Mononuclear cell (primary cell): ENCODE measurements at regions not wholly inside any gene's neighbourhood (a gene's known extent, or its start where the extent isn't known, plus 50 kb on each side); places are given as distances from the start of the nearest gene placed in this dataset.
"Not testable (repeated sequence)": the region's sequence is repeated elsewhere in the genome, so short reads cannot be mapped to it uniquely, and the experiment has no call there.

Source experiments
- H3K27me3 ChIP-seq: 2 replicates; pipeline ENCODE4 v1.6.0; 2011; ENCODE audit warnings: low read length, control low read depth; ENCODE audit not compliant: insufficient read depth
- H3K4me1 ChIP-seq: 2 replicates; pipeline ENCODE4 v1.5.1; 2011; ENCODE audit warnings: mild to moderate bottlenecking, low read length, control low read depth; ENCODE audit not compliant: insufficient read depth
- H3K4me3 ChIP-seq: 2 replicates; pipeline ENCODE4 v1.5.1; 2011; ENCODE audit warnings: mild to moderate bottlenecking, low read length, moderate library complexity
- H3K9me3 ChIP-seq: 2 replicates; pipeline ENCODE4 v1.5.1; 2011; ENCODE audit warnings: low read depth, mild to moderate bottlenecking, control low read depth, low read length

DNA sequence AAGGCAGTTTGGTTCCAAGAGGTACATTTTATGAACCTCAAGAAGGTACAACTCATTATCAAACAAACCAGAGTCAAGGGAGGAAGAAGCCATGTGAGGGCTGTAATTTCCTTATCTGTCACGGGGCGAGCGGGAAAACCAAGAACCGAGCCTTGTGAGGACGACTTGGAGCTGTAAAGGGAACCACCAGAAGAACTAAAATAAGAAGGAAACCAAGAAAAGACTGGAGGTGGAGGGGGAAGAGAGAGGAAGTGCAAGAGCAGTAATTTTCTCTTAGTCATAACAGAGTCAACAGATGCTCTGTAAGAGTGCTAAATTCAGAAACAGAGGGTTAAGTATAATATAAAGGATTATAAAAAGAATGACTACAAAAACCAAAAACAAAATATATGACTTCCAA is 127.1 kb downstream of the DIRAS2 start:
- Histone ChIP-seq H3K9me3 (no peaks in the 10 kb centered on the region), H3K27me3 (no peaks in the 10 kb centered on the region), H3K4me1 (no peaks in the 10 kb centered on the region), H3K4me3 (no peak overlapping the region)

DNA sequence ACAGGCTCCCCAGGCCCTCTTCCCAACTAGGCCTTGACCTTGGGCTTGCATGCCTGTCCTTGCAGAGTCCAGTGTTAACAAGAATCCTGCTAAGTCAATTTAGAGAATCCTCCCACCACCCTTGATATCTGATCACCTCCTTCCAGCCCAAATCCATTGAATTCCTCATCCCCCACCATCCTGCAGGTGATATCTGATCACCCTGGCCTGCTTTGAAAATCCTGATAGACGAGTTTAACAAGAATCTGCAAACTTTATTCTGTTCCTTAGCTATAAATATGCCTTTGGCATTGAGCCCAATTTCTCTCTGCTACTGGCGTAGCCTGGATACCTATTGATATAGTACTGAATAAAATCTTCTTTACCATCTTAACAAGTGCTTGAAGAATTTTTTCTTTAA is 125.5 kb downstream of the DIRAS2 start:
- no peaks in the 10 kb centered on the region for H3K9me3 ChIP-seq
- H3K27me3 ChIP-seq, result peaks cover under 1% of the 10 kb centered on the region
- H3K4me1 ChIP-seq, result no peaks in the 10 kb centered on the region
- H3K4me3 ChIP-seq, result no peak overlapping the region

GRCh38 chr9:90521811-90522570 is 120.6 kb downstream of the DIRAS2 start:
- H3K27me3 ChIP-seq, result peaks cover 11% of the 10 kb centered on the region
- H3K9me3 ChIP-seq, result no peaks in the 10 kb centered on the region
- no peaks in the 10 kb centered on the region for H3K4me1 ChIP-seq
- H3K4me3 ChIP-seq, result no peak overlapping the region

DNA sequence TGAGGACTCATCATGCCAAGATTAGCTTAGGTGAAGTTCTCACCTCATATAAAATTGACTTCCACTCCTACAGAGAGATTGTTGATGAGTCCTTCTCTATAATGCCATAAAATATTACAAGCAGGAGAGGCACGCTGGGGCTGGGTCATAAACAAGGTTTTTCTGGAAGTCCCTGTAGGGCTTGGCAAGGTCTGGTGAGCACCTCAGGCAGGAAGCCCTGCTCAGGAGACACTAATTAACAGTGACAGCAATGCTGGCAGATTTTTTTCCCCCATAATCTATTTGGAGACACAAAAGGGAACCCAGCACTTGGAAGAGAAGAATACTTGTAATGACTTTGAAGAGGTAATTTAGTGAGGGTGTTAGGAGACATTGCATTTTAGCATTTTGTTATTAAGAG is 118.7 kb downstream of the DIRAS2 start:
- no peak overlapping the region for H3K4me3 ChIP-seq
- H3K4me1 ChIP-seq, result no peaks in the 10 kb centered on the region
- peaks cover 20% of the 10 kb centered on the region for H3K27me3 ChIP-seq
- H3K9me3 ChIP-seq, result no peaks in the 10 kb centered on the region

DNA sequence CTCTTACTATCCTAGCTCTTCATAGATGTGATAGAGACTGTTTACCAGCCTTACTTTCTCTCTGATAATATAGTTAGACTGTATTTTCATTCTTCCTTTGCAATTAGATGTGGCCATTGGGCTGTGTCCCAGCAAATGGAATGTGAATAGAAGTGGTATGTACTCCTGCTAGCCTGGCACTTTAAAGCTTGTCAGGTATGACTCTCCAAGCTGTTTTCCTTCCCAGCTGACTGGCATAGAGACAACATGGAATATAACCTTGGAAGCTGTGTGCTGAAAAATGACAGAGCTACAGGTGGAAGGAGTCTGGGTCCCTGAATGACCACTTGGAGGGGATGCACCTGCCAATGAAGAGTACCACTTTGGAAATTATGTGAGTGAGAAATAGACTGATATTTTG is 116.2 kb downstream of the DIRAS2 start:
- H3K4me1 ChIP-seq, result no peaks in the 10 kb centered on the region

GRCh38 chr9:90536094-90536493 is 106.5 kb downstream of the DIRAS2 start:
- H3K4me1 ChIP-seq, H3K9me3 ChIP-seq: not testable (repeated sequence)
- peaks cover 19% of the 10 kb centered on the region for H3K27me3 ChIP-seq

More for the DNA sequence above, 116.2 kb downstream of the DIRAS2 start:
- Histone ChIP-seq H3K4me3 (no peak overlapping the region), H3K9me3 (no peaks in the 10 kb centered on the region), H3K27me3 (peaks cover 20% of the 10 kb centered on the region)

GRCh38 chr9:90538566-90538965 is 104.1 kb downstream of the DIRAS2 start:
- peaks cover 6% of the 10 kb centered on the region for H3K27me3 ChIP-seq
- no peaks in the 10 kb centered on the region for H3K9me3 ChIP-seq
- H3K4me3 ChIP-seq, result no peak overlapping the region
- H3K4me1 ChIP-seq, result no peaks in the 10 kb centered on the region

More at GRCh38 chr9:90536094-90536493, 106.5 kb downstream of the DIRAS2 start:
- H3K4me3 ChIP-seq, result not testable (repeated sequence)

GRCh38 chr9:90539286-90539685 is 103.3 kb downstream of the DIRAS2 start:
- Histone ChIP-seq H3K4me1 (no peaks in the 10 kb centered on the region), H3K27me3 (peaks cover 6% of the 10 kb centered on the region), H3K9me3 (no peaks in the 10 kb centered on the region), H3K4me3 (no peak overlapping the region)

- Histone ChIP-seq H3K27me3 (peaks cover 4% of the 10 kb centered on the region), H3K4me3 (no peak overlapping the region), H3K9me3 (no peaks in the 10 kb centered on the region), H3K4me1 (no peaks in the 10 kb centered on the region)
These were observed 101.9 kb downstream of the DIRAS2 start for GRCh38 chr9:90540734-90541133.

GRCh38 chr9:90544488-90544887 is 98.1 kb downstream of the DIRAS2 start:
- Histone ChIP-seq H3K4me3 (no peak overlapping the region), H3K9me3 (no peaks in the 10 kb centered on the region), H3K27me3 (peaks cover 7% of the 10 kb centered on the region), H3K4me1 (no peaks in the 10 kb centered on the region)

GRCh38 chr9:90546200-90546599 is 96.4 kb downstream of the DIRAS2 start:
- no peaks in the 10 kb centered on the region for H3K9me3 ChIP-seq
- no peak overlapping the region for H3K4me3 ChIP-seq
- H3K27me3 ChIP-seq, result peaks cover 9% of the 10 kb centered on the region
- no peaks in the 10 kb centered on the region for H3K4me1 ChIP-seq

- no peaks in the 10 kb centered on the region for H3K9me3 ChIP-seq
- peaks cover 9% of the 10 kb centered on the region for H3K27me3 ChIP-seq
- H3K4me1 ChIP-seq, result no peaks in the 10 kb centered on the region
- H3K4me3 ChIP-seq, result no peak overlapping the region
These were observed 94.7 kb downstream of the DIRAS2 start for GRCh38 chr9:90547896-90548295.

GRCh38 chr9:90552317-90552716 is 90.3 kb downstream of the DIRAS2 start:
- Histone ChIP-seq H3K4me1 (no peaks in the 10 kb centered on the region), H3K9me3 (no peaks in the 10 kb centered on the region), H3K27me3 (peaks cover 5% of the 10 kb centered on the region), H3K4me3 (no peak overlapping the region)

- no peaks in the 10 kb centered on the region for H3K4me1 ChIP-seq
- no peaks in the 10 kb centered on the region for H3K27me3 ChIP-seq
- no peak overlapping the region for H3K4me3 ChIP-seq
- no peaks in the 10 kb centered on the region for H3K9me3 ChIP-seq
These were observed 87.1 kb downstream of the DIRAS2 start for GRCh38 chr9:90555351-90556057.

GRCh38 chr9:90556897-90557675 is 85.5 kb downstream of the DIRAS2 start:
- H3K9me3 ChIP-seq, result no peaks in the 10 kb centered on the region
- no peaks in the 10 kb centered on the region for H3K27me3 ChIP-seq
- H3K4me3 ChIP-seq, result no peak overlapping the region
- H3K4me1 ChIP-seq, result no peaks in the 10 kb centered on the region
